H4 (cell line): ENCODE measurements at regions not wholly inside any gene's neighbourhood (a gene's known extent, or its start where the extent isn't known, plus 50 kb on each side); places are given as distances from the start of the nearest gene placed in this dataset.

Experiments used
- DNase-seq: peaks from one replicate; pipeline ENCODE4 v3.0.0-alpha.2; 2015; ENCODE audit warnings: low spot score

GRCh38 chr1:14189381-14189780, 409.1 kb upstream of the KAZN start:
- DNase-seq = no peak

GRCh38 chr1:14190508-14190907, 408.0 kb upstream of the KAZN start:
- DNase-seq = peak; percentile 48

- no peak for DNase-seq
Measured at GRCh38 chr1:14194511-14194910, 404.0 kb upstream of the KAZN start.

- DNase-seq = no peak
Measured at GRCh38 chr1:14205066-14205465, 393.4 kb upstream of the KAZN start.

GRCh38 chr1:14215151-14215550, 383.3 kb upstream of the KAZN start:
- no peak for DNase-seq

GRCh38 chr1:14217384-14217783, 381.1 kb upstream of the KAZN start:
- no peak for DNase-seq

GRCh38 chr1:14220324-14220723, 378.2 kb upstream of the KAZN start:
- no peak for DNase-seq

GRCh38 chr1:14220811-14221210, 377.7 kb upstream of the KAZN start:
- DNase-seq = no peak

- no peak for DNase-seq
Measured at GRCh38 chr1:14222086-14222485, 376.4 kb upstream of the KAZN start.

- no peak for DNase-seq
Measured at GRCh38 chr1:14228677-14229076, 369.8 kb upstream of the KAZN start.

GRCh38 chr1:14233510-14233909, 365.0 kb upstream of the KAZN start:
- no peak for DNase-seq

GRCh38 chr1:14236097-14236496, 362.4 kb upstream of the KAZN start:
- DNase-seq = no peak

- no peak for DNase-seq
Measured at GRCh38 chr1:14238472-14239307, 359.8 kb upstream of the KAZN start.

GRCh38 chr1:14240265-14240664, 358.2 kb upstream of the KAZN start:
- no peak for DNase-seq

GRCh38 chr1:14242123-14242522, 356.4 kb upstream of the KAZN start:
- no peak for DNase-seq

- no peak for DNase-seq
Measured at GRCh38 chr1:14242870-14243269, 355.6 kb upstream of the KAZN start.

- DNase-seq = no peak
Measured at GRCh38 chr1:14245954-14246353, 352.5 kb upstream of the KAZN start.

GRCh38 chr1:14246471-14246870, 352.0 kb upstream of the KAZN start:
- no peak for DNase-seq

- DNase-seq = no peak
Measured at GRCh38 chr1:14247666-14248065, 350.8 kb upstream of the KAZN start.

- DNase-seq = no peak
Measured at GRCh38 chr1:14251871-14252270, 346.6 kb upstream of the KAZN start.

GRCh38 chr1:14253676-14254075, 344.8 kb upstream of the KAZN start:
- DNase-seq = no peak

- no peak for DNase-seq
Measured at GRCh38 chr1:14254251-14254650, 344.2 kb upstream of the KAZN start.

- DNase-seq = no peak
Measured at GRCh38 chr1:14255233-14255632, 343.3 kb upstream of the KAZN start.

GRCh38 chr1:14255711-14256110, 342.8 kb upstream of the KAZN start:
- no peak for DNase-seq
